ENCODE measurements at regions not wholly inside any gene's neighbourhood (a gene's known extent, or its start where the extent isn't known, plus 50 kb on each side); places are given as distances from the start of the nearest gene placed in this dataset.
"Not testable (repeated sequence)": the region's sequence is repeated elsewhere in the genome, so short reads cannot be mapped to it uniquely, and the experiment has no call there.

DNA sequence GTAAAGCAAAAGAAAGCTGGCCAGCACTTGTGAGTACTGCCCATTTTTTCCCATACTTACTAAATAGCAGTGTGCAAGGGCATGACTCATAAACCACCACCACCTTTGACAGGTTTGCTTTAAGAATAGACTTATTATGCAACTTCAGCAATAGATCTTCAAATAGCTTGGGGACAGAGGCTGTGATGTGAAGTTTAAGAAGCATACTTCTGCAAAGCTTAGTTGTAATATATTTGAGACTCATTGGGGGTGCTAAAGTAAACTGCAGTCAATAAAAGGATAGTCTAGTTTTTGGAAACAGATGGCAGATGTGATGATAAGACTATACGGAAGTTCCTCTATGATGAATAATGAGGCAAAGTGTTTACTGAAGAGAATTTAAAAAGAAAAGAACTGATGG lies 210.0 kb downstream of the PLA2G4A start:
- no peak for DNase-seq (ENCODE audit: low spot score)

DNA sequence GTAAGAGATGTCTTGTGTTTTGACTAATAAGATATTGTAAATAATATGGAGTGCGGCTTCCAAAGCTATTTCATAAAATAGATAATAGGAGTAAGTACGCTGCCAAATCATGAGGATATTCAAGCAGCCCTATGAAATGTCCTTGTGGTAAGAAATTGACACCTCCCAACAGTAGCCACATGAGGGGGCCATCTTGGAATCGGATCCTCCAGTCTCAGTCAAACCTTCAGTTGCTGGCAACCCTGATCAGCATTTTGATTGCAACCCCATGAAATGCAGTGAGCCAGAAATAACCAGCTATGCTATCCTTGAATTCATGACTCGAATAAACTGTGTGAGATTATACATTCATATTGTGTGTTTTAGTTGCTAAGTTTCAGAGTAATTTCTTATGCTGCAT lies 212.4 kb downstream of the PLA2G4A start:
- DNase-seq (ENCODE audit: low spot score) = no peak

DNA sequence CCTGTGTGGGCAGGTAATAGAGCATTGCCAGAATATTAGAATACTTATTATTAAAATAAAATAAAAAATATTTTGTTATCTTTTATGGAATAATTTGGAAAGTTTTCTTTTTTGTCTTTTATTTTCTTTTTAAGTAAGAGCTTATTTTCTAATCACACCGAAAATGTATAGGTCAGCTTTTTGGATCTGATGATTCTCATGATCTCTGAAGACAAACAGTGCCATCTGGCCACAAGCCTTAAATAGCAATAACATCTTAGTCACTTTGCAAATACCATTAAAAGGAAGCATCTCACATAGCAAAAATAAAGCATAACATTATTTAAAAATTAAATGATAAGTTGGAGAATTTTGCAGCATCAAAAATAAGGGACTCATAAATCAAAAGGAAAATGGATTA lies 213.8 kb downstream of the PLA2G4A start:
- no peak for DNase-seq (ENCODE audit: low spot score)

DNA sequence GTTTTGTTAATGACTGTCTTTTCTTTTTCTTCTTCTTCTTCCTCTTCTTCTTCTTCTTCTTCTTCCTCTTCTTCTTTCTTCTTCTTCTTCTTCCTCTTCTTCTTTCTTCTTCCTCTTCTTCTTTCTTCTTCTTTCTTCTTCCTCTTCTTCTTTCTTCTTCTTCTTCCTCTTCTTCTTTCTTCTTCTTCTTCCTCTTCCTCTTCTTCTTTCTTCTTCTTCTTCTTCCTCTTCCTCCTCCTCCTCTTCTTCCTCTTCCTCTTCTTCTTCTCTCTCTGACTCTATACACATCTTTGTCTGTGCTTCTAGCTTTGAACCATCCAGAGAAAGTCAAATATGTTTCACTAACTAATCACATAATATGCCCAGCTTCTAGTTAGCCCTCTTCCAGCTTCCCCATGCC lies 214.7 kb downstream of the PLA2G4A start:
- not testable (repeated sequence) for DNase-seq (ENCODE audit: low spot score)

GRCh38 chr1:187044411-187044810 lies 215.7 kb downstream of the PLA2G4A start:
- no peak for DNase-seq (ENCODE audit: low spot score)

DNA sequence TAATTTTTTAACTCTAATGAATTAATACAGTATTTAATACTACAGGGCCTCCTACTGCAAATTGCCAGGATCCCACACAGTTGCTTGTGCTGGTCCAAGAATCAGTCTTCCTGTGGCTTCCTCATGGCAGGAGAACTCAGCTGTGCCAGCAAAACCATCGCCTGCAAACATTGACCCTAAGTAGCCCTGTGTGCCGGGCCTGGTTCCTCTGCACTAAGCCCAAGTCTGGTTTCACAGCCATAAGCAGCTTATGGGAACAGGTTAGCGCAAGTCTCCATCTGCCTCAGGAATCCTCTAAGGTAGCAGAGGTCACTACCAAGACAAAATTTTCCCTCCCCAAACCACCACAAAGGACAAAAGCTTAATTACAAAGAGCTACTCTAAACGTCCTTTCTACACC lies 216.6 kb downstream of the PLA2G4A start:
- no peak for DNase-seq (ENCODE audit: low spot score)

- no peak for DNase-seq (ENCODE audit: low spot score)
Observed at GRCh38 chr1:187046293-187046692, 217.5 kb downstream of the PLA2G4A start.

- no peak for DNase-seq (ENCODE audit: low spot score)
Observed at GRCh38 chr1:187047298-187047697, 218.5 kb downstream of the PLA2G4A start.

DNA sequence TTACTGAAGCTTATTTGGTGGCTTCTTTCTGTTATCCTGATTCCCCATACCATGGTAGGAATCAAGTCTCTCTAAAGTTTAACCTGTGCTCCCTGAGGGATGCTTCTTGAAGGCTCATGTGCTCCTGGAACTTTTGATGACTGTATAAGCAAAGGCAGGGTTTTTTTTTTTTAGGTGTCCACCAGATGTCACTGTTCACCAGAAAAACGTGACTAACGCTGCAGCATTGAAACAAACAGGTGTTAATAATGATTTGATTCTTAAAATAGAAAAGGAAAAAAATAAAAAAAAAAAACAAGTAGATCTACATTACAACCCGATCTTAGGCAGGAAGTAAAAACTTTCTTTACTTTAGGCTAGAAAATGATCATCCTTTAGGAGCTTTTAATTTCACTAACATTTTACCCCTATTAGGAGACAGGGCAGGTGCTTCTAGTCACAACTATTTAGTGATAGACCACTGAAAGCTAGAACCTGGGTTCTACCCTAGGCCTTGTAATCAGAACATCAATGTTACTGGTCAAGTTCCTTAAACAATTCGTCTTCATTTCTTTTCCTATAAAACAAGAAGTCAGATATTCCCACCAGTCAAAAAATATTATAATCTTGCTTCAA lies 223.0 kb downstream of the PLA2G4A start:
- DNase-seq (ENCODE audit: low spot score) = peak; percentile 13

DNA sequence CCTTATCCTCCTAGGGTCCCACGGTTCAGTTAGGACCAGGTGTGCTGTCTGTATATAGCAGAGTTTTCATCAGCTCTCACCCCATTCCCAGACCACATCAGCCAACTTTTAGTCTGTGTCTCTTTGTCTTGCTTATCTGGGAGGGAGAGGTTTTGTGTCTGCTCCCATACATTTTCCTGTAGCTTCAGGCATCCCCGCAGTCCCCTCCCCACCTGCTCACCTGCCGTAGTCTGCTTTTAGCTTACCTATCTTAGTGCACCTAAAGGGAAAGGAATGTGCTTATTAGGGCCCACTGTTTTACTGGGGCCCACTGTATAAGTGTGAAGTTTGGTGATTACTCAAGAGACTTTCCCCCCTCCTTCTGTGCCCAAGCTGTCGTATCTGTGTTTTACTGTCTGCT lies 225.1 kb downstream of the PLA2G4A start:
- no peak for DNase-seq (ENCODE audit: low spot score)

- DNase-seq (ENCODE audit: low spot score) = no peak
Observed at GRCh38 chr1:187054862-187055757, 226.4 kb downstream of the PLA2G4A start.

DNA sequence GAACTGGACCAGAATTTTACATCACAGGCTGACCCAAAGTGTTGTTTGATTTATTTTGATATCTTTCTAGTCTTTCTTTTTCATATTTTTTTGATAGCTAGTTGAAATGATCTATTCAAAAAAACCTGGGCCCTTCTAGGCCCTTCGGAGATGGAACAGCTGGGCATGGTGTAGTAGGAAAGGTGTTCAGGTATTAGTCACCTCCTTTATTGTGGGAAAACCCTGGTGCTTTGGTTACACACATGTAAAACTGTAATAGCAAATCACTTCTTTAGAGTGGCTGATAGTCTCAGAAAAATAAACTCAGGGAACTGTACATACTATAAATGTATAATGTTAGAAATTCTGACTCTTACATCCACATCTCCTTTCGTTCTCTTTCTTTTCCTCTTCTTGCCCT lies 234.5 kb downstream of the PLA2G4A start:
- DNase-seq (ENCODE audit: low spot score) = no peak

DNA sequence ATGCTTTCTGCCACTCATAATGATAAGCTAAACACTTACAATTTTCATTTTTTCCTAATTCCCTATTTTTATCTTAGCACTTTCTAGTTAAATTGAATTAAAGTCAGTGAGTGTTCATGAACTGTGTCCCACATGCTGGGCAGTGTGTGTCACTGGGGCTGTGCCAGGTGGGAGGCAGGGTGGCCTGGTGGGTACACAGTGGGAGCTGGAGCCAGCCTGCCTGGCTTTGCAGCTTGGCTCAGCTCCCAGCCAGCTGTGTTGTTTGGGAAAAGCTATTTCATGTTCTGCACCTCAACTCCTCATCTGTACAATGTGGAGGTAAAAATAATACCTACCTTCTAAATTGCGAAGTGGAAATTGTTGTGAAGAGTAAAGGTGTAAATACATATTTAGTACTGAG lies 238.4 kb downstream of the PLA2G4A start:
- no peak for DNase-seq (ENCODE audit: low spot score)

- no peak for DNase-seq (ENCODE audit: low spot score)
Observed at GRCh38 chr1:187070076-187070475, 241.3 kb downstream of the PLA2G4A start.

DNA sequence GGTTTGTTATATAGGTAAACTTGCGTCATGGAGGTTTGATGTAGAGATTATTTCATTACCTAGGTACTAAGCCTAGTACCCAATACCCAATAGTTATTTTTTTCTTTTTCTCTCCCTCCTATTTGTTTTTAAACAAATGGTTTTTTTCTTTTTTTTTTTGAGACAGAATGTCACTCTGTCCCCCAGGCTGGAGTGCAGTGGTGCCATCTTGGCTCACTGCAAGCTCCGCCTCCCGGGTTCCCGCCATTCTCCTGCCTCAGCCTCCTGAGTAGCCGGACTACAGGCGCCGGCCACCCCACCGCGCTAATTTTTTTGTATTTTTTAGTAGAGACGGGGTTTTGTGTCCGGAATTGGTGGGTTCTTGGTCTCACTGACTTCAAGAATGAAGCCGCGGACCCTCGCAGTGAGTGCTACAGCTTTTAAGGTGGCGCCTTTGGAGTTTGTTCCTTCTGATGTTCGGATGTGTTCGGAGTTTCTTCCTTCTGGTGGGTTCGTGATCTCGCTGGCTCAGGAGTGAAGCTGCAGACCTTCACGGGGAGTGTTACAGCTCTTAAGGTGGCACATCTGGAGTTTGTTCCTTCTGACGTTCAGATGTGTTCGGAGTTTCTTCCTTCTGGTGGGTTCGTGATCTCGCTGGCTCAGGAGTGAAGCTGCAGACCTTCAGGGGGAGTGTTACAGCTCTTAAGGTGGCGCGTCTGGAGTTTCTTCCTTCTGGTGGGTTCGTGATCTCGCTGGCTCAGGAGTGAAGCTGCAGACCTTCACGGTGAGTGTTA lies 243.7 kb downstream of the PLA2G4A start:
- peak; percentile 13 for DNase-seq (ENCODE audit: low spot score)

DNA sequence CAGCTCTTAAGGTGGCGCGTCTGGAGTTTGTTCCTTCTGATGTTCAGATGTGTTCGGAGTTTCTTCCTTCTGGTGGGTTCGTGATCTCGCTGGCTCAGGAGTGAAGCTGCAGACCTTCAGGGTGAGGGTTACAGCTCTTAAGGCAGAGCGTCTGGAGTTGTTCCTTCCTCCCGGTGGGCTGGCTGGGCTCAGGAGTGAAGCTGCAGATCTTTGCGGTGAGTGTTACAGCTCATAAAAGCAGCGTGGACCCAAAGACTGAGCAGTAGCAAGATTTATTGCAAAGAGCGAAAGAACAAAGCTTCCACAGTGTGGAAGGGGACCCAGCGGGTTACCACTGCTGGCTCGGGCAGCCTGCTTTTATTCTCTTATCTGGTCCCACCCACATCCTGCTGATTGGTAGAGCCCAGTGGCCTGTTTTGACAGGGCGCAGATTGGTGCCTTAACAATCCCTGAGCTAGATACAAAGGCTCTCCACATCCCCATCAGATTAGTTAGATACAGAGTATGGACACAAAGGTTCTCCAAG lies 244.3 kb downstream of the PLA2G4A start:
- DNase-seq (ENCODE audit: low spot score) = peak; percentile 4

- DNase-seq (ENCODE audit: low spot score) = not testable (repeated sequence)
Observed at GRCh38 chr1:187073634-187074245, 245.0 kb downstream of the PLA2G4A start.

DNA sequence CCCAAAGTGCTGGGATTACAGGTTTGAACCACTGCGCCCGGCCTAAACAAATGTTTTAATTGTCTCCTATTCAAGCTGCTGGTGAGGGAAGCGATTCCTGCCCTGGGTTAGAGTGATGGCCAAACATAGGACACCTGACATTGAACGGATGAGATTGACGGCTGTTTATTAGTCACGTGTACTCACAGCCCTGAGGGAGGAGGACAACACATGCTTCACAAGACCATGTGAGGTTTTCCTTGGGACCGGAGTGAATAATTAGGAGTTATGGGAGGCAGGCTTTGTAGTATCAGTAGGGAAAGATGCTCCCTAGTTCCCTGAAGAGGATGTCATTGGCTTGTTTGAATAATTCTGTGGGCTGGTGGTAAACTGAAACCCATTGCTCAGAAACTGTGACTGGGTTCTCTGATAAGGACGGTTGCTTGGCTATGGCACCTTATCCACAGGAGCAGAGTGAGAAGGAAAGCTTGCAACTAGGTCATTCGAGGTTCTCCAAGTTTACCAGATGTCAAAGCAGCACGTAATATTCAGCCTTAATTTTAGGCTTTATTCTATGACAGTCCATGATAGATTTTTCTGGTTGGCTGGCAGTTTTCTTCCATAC lies 245.8 kb downstream of the PLA2G4A start:
- DNase-seq (ENCODE audit: low spot score) = no peak

DNA sequence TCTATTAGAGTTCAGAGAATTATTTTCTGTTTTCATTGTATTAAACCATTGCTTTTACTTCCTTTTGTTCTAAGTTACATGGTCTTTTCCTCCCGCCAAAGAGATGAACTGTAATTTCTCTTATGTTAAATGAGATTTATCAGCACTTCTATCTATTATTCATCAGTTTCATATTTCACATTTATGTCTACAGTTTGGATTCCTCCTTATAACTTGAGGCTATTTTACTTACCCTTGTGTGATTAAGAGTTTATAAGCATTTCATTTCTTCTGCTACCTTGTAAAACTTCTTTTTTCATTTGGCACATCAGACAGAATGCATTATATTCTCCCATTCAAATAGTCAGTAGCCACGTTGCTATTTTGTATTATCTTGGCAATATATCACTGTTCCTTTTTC lies 248.2 kb downstream of the PLA2G4A start:
- no peak for DNase-seq (ENCODE audit: low spot score)

DNA sequence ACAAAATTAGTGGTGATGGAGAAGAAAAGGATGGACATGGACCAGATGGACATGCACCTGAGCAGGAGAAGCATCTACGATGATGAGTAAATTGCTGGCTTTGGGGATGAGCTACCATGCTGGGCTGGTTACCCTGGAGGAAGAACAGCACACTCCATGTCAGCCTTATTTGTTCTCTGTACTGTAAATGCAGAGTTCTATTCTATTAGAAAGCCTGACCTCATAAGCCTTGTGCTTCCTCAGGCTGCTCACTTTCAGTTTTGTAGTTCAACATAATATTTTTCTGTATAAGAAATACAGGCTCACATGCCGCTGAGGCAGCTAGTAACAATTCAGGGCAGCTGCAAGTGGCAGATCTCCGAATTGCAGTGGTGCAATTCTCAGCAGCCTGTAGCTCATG lies 249.6 kb downstream of the PLA2G4A start:
- no peak for DNase-seq (ENCODE audit: low spot score)

GRCh38 chr1:187078916-187079315 lies 250.2 kb downstream of the PLA2G4A start:
- no peak for DNase-seq (ENCODE audit: low spot score)

DNA sequence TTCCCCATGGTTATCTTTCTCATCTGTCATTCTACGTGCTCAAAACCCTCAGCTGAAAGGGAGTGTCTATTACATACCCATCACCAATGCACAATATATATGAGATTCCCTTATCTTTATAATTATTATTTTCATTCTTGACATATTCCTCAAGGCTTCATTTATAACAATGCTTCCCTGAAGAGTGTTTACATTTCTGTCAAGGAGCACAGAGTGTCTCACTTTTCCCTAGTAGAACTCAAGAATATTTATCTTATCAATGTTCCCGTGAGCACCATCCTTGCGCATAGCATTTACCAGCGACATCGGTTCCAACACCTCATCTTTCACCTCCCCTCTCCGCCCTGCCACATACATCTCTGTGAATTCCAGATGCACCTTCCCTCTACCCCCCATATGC lies 250.6 kb downstream of the PLA2G4A start:
- no peak for DNase-seq (ENCODE audit: low spot score)
